Upper lobe of right lung (tissue), 1 donor: ENCODE measurements at regions not wholly inside any gene's neighbourhood (a gene's known extent, or its start where the extent isn't known, plus 50 kb on each side); places are given as distances from the start of the nearest gene placed in this dataset.

Experiments
- ATAC-seq: fragments of 200-7000 bp; cut with Tn5 transposase; one replicate; pipeline ENCODE4 v1.9.1; 2020; ENCODE audit warnings: mild to moderate bottlenecking, moderate library complexity
- DNase-seq: peaks from one replicate; pipeline ENCODE4 v3.0.0-alpha.2; 2020
- H3K27ac ChIP-seq: fragments of 200-600 bp; one replicate; pipeline ENCODE4 v1.8.0; 2022
- H3K27me3 ChIP-seq: fragments of 200-600 bp; one replicate; pipeline ENCODE4 v1.8.0; 2022; ENCODE audit warnings: mild to moderate bottlenecking
- H3K36me3 ChIP-seq: fragments of 200-600 bp; one replicate; pipeline ENCODE4 v1.8.0; 2022
- H3K4me1 ChIP-seq: fragments of 200-600 bp; one replicate; pipeline ENCODE4 v1.8.0; 2022
- H3K4me3 ChIP-seq: fragments of 200-600 bp; one replicate; pipeline ENCODE4 v1.8.0; 2022; ENCODE audit warnings: mild to moderate bottlenecking
- H3K9me3 ChIP-seq: fragments of 200-600 bp; one replicate; pipeline ENCODE4 v1.8.0; 2022
- intact Hi-C: fragments of 100-400 bp; cut with DNase I; formaldehyde crosslinking; loops from one replicate; pipeline ENCODE4 v1.11.0; 2022
- TF ChIP-seq, protein P1 (sequence below): fragments of 200-600 bp; IDR thresholded peaks from one replicate; pipeline ENCODE4 v1.8.0; 2022; ENCODE audit warnings: antibody characterized with exemption
- donor health status: DM: no; HTN: yes; CAD: no; lungs with severe emphysema.

DNA sequence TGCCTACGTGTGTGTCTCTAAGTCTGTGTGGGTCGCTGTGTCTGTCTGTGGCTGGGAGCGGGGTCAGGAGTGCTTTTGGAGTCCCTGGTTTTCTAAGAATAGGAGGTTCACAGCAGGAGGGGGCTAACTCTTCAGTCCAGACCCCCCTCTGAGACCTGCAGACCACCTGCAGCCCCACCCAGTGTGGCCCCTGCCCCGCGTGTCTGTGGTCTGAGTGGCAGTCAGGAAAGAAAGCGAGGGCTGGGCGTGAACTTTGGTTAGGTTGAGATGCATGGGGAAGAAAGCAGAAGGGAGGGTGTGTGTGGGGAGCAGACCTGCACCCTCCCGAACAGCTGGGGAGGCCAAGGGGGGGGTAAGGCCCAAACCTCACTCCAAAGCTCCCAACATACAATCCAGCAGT, 144.9 kb upstream of the TPM1 start:
- Histone ChIP-seq H3K9me3 (no peaks in the 10 kb centered on the region), H3K27ac (no peak overlapping the region), H3K4me1 (peaks cover 14% of the 10 kb centered on the region), H3K4me3 (no peak overlapping the region), H3K36me3 (no peaks in the 10 kb centered on the region), H3K27me3 (no peaks in the 10 kb centered on the region)
- DNase-seq: no peak
- no peak for ATAC-seq
- TF ChIP-seq, protein P1, sequence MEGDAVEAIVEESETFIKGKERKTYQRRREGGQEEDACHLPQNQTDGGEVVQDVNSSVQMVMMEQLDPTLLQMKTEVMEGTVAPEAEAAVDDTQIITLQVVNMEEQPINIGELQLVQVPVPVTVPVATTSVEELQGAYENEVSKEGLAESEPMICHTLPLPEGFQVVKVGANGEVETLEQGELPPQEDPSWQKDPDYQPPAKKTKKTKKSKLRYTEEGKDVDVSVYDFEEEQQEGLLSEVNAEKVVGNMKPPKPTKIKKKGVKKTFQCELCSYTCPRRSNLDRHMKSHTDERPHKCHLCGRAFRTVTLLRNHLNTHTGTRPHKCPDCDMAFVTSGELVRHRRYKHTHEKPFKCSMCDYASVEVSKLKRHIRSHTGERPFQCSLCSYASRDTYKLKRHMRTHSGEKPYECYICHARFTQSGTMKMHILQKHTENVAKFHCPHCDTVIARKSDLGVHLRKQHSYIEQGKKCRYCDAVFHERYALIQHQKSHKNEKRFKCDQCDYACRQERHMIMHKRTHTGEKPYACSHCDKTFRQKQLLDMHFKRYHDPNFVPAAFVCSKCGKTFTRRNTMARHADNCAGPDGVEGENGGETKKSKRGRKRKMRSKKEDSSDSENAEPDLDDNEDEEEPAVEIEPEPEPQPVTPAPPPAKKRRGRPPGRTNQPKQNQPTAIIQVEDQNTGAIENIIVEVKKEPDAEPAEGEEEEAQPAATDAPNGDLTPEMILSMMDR: no peak
- intact Hi-C loops: no loop called here

- ATAC-seq: no peak
- Histone ChIP-seq H3K4me1 (peaks cover 14% of the 10 kb centered on the region), H3K27me3 (no peaks in the 10 kb centered on the region), H3K4me3 (no peak overlapping the region), H3K36me3 (no peaks in the 10 kb centered on the region), H3K27ac (no peak overlapping the region), H3K9me3 (no peaks in the 10 kb centered on the region)
- intact Hi-C loops: no loop called here
- TF ChIP-seq, protein P1: no peak
- DNase-seq: no peak
Measured at GRCh38 chr15:62899090-62899493, 143.5 kb upstream of the TPM1 start.

- ATAC-seq: no peak
- H3K4me3 ChIP-seq: no peak overlapping the region
- H3K36me3 ChIP-seq: no peaks in the 10 kb centered on the region
- DNase-seq: no peak
- peaks cover 14% of the 10 kb centered on the region for H3K4me1 ChIP-seq
- H3K27ac ChIP-seq: no peak overlapping the region
- TF ChIP-seq, protein P1: no peak
- no peaks in the 10 kb centered on the region for H3K27me3 ChIP-seq
- H3K9me3 ChIP-seq: no peaks in the 10 kb centered on the region
- intact Hi-C loops: no loop called here
Measured at GRCh38 chr15:62900071-62900802, 142.3 kb upstream of the TPM1 start.

GRCh38 chr15:62901087-62901486, 141.5 kb upstream of the TPM1 start:
- H3K27ac ChIP-seq: no peak overlapping the region
- H3K36me3 ChIP-seq: no peaks in the 10 kb centered on the region
- TF ChIP-seq, protein P1: no peak
- peaks cover 10% of the 10 kb centered on the region for H3K4me1 ChIP-seq
- intact Hi-C loops: no loop called here
- H3K9me3 ChIP-seq: no peaks in the 10 kb centered on the region
- no peak overlapping the region for H3K4me3 ChIP-seq
- DNase-seq: no peak
- no peak for ATAC-seq
- no peaks in the 10 kb centered on the region for H3K27me3 ChIP-seq

DNA sequence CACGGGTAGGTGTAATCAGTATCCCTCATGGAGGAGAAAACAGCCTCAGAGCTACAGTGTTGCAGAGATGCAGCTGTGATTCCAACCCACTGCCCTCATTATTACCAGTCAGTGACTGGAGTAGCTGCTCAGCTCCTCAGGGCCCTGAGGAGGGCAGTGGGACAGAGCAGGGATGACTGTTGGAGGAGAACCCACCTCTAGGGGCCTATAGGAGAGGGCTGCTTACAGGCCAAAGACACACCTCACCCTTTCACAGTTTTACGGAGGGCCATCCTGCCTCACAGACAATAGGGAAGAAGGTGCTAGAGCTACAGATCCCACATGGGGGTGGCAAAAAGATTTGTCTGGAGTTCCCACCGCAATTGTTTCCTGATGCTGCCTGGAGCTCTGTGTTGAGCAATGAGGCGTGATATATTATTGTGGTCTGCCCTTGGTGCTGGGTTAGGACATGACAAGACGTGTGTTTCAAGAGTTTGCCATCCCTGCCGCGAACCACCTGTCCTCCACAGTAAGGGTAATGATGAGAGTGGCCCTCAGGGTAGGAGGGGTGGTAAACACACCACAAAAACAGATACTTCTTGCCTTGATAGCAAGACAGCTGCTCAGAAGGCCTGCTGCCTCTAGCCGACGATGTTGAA, 140.5 kb upstream of the TPM1 start:
- TF ChIP-seq, protein P1: no peak
- Histone ChIP-seq H3K36me3 (no peaks in the 10 kb centered on the region), H3K9me3 (no peaks in the 10 kb centered on the region), H3K27ac (no peak overlapping the region), H3K4me3 (no peak overlapping the region), H3K27me3 (no peaks in the 10 kb centered on the region), H3K4me1 (peaks cover 3% of the 10 kb centered on the region)
- DNase-seq: no peak
- intact Hi-C loops: no loop called here
- no peak for ATAC-seq
